ENCODE measurements at regions not wholly inside any gene's neighbourhood (a gene's known extent, or its start where the extent isn't known, plus 50 kb on each side); places are given as distances from the start of the nearest gene placed in this dataset.

GRCh38 chr13:40084934-40085333, 429.5 kb downstream of the COG6 start:
- H3K4me3 ChIP-seq (ENCODE audit: low read depth, low read length): no peak overlapping the region
- H3K27me3 ChIP-seq (ENCODE audit: control insufficient read depth, insufficient read depth, low read length): no peaks in the 10 kb centered on the region
- H3K27ac ChIP-seq (ENCODE audit: low read depth, low read length): no peak overlapping the region
- DNase-seq (ENCODE audit: low read depth, low spot score): no peak
- POLR2A ChIA-PET: no interaction called here
- CTCF ChIA-PET: interaction anchor here (1.2 to 1.6 kb wide), 2 partner anchors 16 to 600 kb away, joined by 3 to 7 read pairs; no protein-coding TSS in a partner anchor
- H3K9me3 ChIP-seq (ENCODE audit: control insufficient read depth, insufficient read depth, low read length): no peaks in the 10 kb centered on the region
- TF ChIP-seq, protein P1, sequence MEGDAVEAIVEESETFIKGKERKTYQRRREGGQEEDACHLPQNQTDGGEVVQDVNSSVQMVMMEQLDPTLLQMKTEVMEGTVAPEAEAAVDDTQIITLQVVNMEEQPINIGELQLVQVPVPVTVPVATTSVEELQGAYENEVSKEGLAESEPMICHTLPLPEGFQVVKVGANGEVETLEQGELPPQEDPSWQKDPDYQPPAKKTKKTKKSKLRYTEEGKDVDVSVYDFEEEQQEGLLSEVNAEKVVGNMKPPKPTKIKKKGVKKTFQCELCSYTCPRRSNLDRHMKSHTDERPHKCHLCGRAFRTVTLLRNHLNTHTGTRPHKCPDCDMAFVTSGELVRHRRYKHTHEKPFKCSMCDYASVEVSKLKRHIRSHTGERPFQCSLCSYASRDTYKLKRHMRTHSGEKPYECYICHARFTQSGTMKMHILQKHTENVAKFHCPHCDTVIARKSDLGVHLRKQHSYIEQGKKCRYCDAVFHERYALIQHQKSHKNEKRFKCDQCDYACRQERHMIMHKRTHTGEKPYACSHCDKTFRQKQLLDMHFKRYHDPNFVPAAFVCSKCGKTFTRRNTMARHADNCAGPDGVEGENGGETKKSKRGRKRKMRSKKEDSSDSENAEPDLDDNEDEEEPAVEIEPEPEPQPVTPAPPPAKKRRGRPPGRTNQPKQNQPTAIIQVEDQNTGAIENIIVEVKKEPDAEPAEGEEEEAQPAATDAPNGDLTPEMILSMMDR (IDR thresholded peaks at IDR 0.05; ENCODE audit: low read depth, low read length): no peak

- no peaks in the 10 kb centered on the region for H3K9me3 ChIP-seq (ENCODE audit: control insufficient read depth, insufficient read depth, low read length)
- H3K27me3 ChIP-seq (ENCODE audit: control insufficient read depth, insufficient read depth, low read length): no peaks in the 10 kb centered on the region
- TF ChIP-seq, protein P1 (IDR thresholded peaks at IDR 0.05; ENCODE audit: low read depth, low read length): no peak
- ChIA-PET CTCF (no interaction called here), POLR2A (no interaction called here)
- H3K27ac ChIP-seq (ENCODE audit: low read depth, low read length): no peak overlapping the region
- no peak for DNase-seq (ENCODE audit: low read depth, low spot score)
- H3K4me3 ChIP-seq (ENCODE audit: low read depth, low read length): no peak overlapping the region
Measured at GRCh38 chr13:40087091-40088002, 431.9 kb downstream of the COG6 start.

DNA sequence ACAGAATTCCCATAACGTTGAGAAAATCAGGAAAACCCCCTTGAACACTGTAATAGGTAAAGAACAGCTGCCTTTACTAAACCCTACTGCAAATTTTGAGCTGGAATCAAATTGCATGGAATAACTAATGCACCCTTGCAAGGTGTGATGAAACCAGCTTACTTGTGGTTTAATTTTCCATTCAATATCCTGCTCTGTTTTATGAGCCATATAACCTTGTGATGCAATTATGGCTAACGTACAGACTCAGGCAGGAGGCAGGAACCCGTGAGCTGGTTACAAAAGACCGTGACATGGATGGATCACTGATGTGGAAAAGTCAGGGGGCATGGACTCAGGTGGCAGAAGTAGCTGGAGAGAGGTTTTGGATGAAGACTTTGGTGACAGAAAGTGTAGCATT, 438.6 kb downstream of the COG6 start:
- Histone ChIP-seq H3K4me3 (ENCODE audit: low read depth, low read length) (no peak overlapping the region), H3K27ac (ENCODE audit: low read depth, low read length) (no peak overlapping the region), H3K9me3 (ENCODE audit: control insufficient read depth, insufficient read depth, low read length) (no peaks in the 10 kb centered on the region; the same call in 1 of the 2 replicates), H3K27me3 (ENCODE audit: control insufficient read depth, insufficient read depth, low read length) (no peaks in the 10 kb centered on the region)
- POLR2A ChIA-PET: no interaction called here
- CTCF ChIA-PET: interaction anchor here (0.5 to 0.8 kb wide), 4 partner anchors 17 to 591 kb away, joined by 3 to 5 read pairs (median 3); no protein-coding TSS in a partner anchor
- no peak for DNase-seq (ENCODE audit: low read depth, low spot score)
- TF ChIP-seq, protein P1 (IDR thresholded peaks at IDR 0.05; ENCODE audit: low read depth, low read length): no peak

DNA sequence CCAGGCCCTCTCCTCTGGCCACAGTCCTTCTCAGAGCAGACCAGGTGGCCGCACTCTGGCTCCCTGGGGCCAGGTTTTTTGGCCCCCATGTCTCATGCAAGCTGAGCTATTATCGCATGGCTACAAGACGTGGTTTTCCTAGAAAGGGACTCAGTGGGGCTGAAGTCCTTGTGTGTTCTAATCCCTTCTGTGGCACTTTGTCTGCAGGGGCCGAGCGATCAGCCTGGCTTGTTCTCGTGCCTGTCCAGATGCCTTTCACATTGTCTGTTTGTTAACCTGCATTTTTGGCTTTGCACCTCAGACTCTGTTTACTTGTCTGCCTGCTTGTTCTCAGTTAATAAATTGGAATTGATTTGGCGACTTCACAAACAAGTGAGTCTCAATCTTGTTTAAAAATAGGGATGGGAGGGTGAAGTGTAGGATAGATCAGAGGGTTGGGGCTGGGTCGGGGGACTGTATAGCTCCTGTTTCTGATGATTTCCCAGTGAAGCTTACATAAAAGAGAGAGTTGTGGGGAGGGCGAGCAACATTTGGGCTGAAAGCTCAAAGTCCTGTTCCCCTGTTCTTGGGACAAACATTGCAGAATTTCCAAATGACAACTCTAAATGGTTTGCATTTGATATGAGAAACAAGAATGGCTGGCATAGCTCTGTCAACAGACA, 440.4 kb downstream of the COG6 start:
- H3K9me3 ChIP-seq (ENCODE audit: control insufficient read depth, insufficient read depth, low read length): no peaks in the 10 kb centered on the region; the same call in 1 of the 2 replicates
- no peak overlapping the region for H3K27ac ChIP-seq (ENCODE audit: low read depth, low read length)
- H3K27me3 ChIP-seq (ENCODE audit: control insufficient read depth, insufficient read depth, low read length): no peaks in the 10 kb centered on the region
- H3K4me3 ChIP-seq (ENCODE audit: low read depth, low read length): no peak overlapping the region
- no peak for DNase-seq (ENCODE audit: low read depth, low spot score)
- TF ChIP-seq, protein P1 (IDR thresholded peaks at IDR 0.05; ENCODE audit: low read depth, low read length): no peak
- ChIA-PET POLR2A (interaction anchor here (0.6 kb wide), 1 partner anchor 588 kb away, joined by 8 read pairs; no protein-coding TSS in a partner anchor), CTCF (no interaction called here)

Data from AG04450 (cell line).